ENCODE measurements at regions not wholly inside any gene's neighbourhood (a gene's known extent, or its start where the extent isn't known, plus 50 kb on each side); places are given as distances from the start of the nearest gene placed in this dataset.

GRCh38 chr13:111640476-111640875, 320.0 kb downstream of the TEX29 start:
- TF ChIP-seq CTCF (optimal IDR thresholded peaks at IDR 0.05 in 1 of 3, IDR thresholded peaks at IDR 0.05 in 1 of 3, conservative IDR thresholded peaks at IDR 0.05 in 1 of 3; ENCODE audit: extremely low read depth in 1 of 3, insufficient read depth in 2 of 3, low read length in 3 of 3) (no peak), EZH2 (IDR thresholded peaks at IDR 0.05; ENCODE audit: low read length) (no peak)

Measured in keratinocyte (primary cell).